GM18870 (cell line): ENCODE measurements at regions not wholly inside any gene's neighbourhood (a gene's known extent, or its start where the extent isn't known, plus 50 kb on each side); places are given as distances from the start of the nearest gene placed in this dataset.
"Not testable (repeated sequence)": the region's sequence is repeated elsewhere in the genome, so short reads cannot be mapped to it uniquely, and the experiment has no call there.

Source experiments
- ATAC-seq: cut with Tn5 transposase; IDR thresholded peaks from one replicate; pipeline ENCODE4 v1.9.1; 2021; ENCODE audit warnings: moderate library complexity; ENCODE audit not compliant: unreplicated experiment

- no peak for ATAC-seq
Measured at GRCh38 chr5:162603443-162604070, 536.0 kb downstream of the GABRG2 start.

- ATAC-seq: no peak
Measured at GRCh38 chr5:162607879-162608278, 540.3 kb downstream of the GABRG2 start.

- ATAC-seq: not testable (repeated sequence)
Measured at GRCh38 chr5:162621726-162622263, 554.2 kb downstream of the GABRG2 start.

- no peak for ATAC-seq
Measured at GRCh38 chr5:162624110-162624509, 556.5 kb downstream of the GABRG2 start.

- no peak for ATAC-seq
Measured at GRCh38 chr5:162637481-162637880, 569.9 kb downstream of the GABRG2 start.

- ATAC-seq: no peak
Measured at GRCh38 chr5:162638849-162639248, 571.3 kb downstream of the GABRG2 start.

GRCh38 chr5:162641142-162641813 is 573.7 kb downstream of the GABRG2 start:
- no peak for ATAC-seq

GRCh38 chr5:162654661-162655405 is 587.3 kb downstream of the GABRG2 start:
- ATAC-seq: peak; percentile 72

- no peak for ATAC-seq
Measured at GRCh38 chr5:162657076-162657475, 589.5 kb downstream of the GABRG2 start.

GRCh38 chr5:162664846-162665245 is 597.3 kb downstream of the GABRG2 start:
- no peak for ATAC-seq

GRCh38 chr5:162668926-162669325 is 601.4 kb downstream of the GABRG2 start:
- no peak for ATAC-seq

GRCh38 chr5:162672061-162672460 is 604.5 kb downstream of the GABRG2 start:
- no peak for ATAC-seq

- ATAC-seq: peak; percentile 42
Measured at GRCh38 chr5:162683284-162683683, 615.7 kb downstream of the GABRG2 start.

GRCh38 chr5:162684145-162684544 is 616.6 kb downstream of the GABRG2 start:
- ATAC-seq: no peak

- ATAC-seq: no peak
Measured at GRCh38 chr5:162685302-162685701, 617.7 kb downstream of the GABRG2 start.

GRCh38 chr5:162696272-162696671 is 628.7 kb downstream of the GABRG2 start:
- not testable (repeated sequence) for ATAC-seq

GRCh38 chr5:162699361-162699760 is 631.8 kb downstream of the GABRG2 start:
- ATAC-seq: no peak

GRCh38 chr5:162703914-162704313 is 636.3 kb downstream of the GABRG2 start:
- no peak for ATAC-seq

GRCh38 chr5:162711244-162711643 is 643.7 kb downstream of the GABRG2 start:
- no peak for ATAC-seq

GRCh38 chr5:162719720-162720119 is 652.1 kb downstream of the GABRG2 start:
- ATAC-seq: no peak

GRCh38 chr5:162721125-162721524 is 653.6 kb downstream of the GABRG2 start:
- no peak for ATAC-seq

GRCh38 chr5:162752612-162753011 is 684.8 kb upstream of the CCNG1 start:
- no peak for ATAC-seq
